HG03108 (cell line): ENCODE measurements at regions not wholly inside any gene's neighbourhood (a gene's known extent, or its start where the extent isn't known, plus 50 kb on each side); places are given as distances from the start of the nearest gene placed in this dataset.
"Not testable (repeated sequence)": the region's sequence is repeated elsewhere in the genome, so short reads cannot be mapped to it uniquely, and the experiment has no call there.

Source experiments
- ATAC-seq: cut with Tn5 transposase; IDR thresholded peaks from one replicate; pipeline ENCODE4 v1.9.1; 2021; ENCODE audit warnings: moderate library complexity; ENCODE audit not compliant: unreplicated experiment

DNA sequence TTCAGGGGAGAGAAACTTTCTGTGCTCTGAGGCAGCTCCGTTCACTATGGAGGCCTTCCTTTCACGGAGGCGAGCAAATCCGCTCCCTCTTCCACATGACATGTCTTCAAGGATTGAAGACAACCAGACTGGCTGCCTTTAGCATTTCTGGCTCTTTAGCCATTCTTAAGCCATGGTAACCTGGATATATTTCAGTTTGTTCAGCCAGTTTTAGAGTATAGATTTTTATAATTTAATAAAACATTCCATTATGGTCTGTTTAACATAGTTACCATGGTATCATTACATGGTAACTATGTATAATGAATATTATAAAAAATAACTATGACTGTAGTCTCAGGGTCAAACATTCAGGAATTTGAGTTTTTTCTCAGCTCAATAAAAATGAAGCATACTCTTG is 54.2 kb upstream of the NFIA start:
- ATAC-seq = no peak

- not testable (repeated sequence) for ATAC-seq
These were observed 64.3 kb upstream of the NFIA start for GRCh38 chr1:61018068-61018467.

DNA sequence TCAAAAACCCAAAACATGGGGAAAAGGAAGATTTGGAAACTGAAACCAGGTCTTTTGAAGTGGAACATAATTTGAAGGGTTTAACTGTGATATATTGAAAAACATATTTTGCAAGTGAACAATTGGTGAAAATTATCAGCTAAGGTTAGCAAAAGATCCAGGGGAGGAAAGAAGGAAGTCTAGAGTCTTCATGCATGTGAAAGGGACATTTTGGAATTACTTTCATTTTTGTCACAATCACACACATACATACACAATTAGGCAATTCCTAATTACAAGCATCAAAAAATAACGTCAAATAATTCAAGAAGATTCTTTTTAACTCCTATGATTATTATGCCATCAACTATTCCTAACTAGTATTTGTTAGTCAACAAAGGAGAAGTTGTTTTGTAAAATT is 64.7 kb upstream of the NFIA start:
- no peak for ATAC-seq

- ATAC-seq = no peak
These were observed 68.3 kb upstream of the NFIA start for GRCh38 chr1:61013946-61014667.

- ATAC-seq = no peak
These were observed 69.0 kb upstream of the NFIA start for GRCh38 chr1:61013189-61013945.

DNA sequence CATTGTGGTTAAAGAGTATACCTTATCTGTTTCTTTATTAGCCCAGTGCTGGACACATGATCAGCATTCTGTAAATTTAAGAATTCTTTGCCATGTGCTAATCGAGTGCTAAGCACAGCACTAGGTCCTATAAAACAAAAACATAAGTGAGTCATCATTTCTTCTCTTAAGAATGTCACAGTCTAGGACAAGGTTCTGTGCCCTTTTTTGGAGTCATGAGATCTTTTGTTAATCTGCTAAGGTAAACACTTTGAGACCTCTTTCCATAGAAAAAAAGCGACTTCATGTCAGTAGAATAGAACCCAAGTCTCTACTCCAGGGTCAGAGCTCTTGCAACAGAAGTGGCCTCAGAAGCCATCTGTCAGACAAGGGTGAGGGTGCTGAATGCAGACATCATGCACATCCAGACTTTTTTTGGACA is 70.0 kb upstream of the NFIA start:
- ATAC-seq = no peak

GRCh38 chr1:61011561-61012263 is 70.6 kb upstream of the NFIA start:
- no peak for ATAC-seq

DNA sequence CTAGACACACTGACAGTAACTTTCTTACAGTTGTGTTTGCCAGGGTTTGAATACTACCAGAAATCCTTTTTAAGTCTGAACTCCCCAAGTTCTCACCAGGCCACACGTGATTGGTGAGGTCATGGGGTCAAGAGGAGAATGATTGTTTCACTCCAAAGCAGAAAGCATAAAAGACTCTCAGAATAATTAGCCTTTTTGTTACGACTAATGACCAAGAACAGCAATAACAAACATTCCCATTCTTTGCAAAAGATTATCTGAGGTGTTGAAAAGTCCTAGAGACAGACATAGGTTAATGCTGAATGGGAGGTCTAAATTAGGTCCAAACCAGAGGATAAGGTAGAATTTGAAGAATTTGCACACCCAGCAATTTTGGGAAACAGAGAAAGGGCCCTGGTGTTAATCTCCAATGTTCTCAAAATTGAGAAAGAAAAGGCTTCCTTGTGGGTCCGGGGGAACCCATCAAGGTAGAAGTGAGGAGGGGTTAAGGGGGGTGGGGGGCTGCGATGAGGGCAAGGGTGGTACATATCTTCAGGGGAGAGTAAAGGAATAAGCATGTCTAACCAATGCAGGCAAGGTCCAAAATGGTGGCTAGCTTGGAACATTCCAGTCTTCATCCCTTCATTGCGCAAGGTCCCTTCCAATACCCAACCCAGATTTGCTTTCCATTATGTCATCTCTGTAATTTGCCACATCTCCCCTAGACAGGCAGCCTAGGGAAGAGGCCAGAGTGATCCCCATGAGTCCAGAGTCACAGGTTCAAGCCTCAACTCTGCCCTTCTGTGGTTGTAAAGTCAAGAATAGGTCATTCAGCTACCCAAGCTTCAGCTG is 74.6 kb upstream of the NFIA start:
- ATAC-seq = no peak

- ATAC-seq = no peak
These were observed 76.5 kb upstream of the NFIA start for GRCh38 chr1:61005614-61006580.

- no peak for ATAC-seq
These were observed 77.9 kb upstream of the NFIA start for GRCh38 chr1:61004262-61005003.

DNA sequence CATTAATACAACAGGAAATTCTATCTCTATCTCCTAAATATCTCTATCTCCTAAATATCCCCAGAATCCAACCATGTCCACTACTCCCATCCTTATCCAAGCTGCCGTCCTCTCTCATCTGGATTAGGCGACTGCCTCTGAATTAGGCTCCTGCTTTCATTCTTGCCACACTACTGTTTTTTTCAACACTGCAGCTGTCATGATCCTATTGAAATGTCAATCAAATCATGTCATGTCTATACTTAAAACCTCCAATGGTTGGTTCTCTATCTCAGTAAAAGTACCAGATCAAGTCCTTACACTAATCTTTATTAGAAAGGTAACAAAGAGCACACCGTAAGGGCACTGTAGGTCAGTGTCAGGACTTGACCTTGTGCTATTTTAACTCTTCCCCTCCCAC is 82.0 kb upstream of the NFIA start:
- ATAC-seq = no peak

- no peak for ATAC-seq
These were observed 83.6 kb upstream of the NFIA start for GRCh38 chr1:60998786-60999185.

DNA sequence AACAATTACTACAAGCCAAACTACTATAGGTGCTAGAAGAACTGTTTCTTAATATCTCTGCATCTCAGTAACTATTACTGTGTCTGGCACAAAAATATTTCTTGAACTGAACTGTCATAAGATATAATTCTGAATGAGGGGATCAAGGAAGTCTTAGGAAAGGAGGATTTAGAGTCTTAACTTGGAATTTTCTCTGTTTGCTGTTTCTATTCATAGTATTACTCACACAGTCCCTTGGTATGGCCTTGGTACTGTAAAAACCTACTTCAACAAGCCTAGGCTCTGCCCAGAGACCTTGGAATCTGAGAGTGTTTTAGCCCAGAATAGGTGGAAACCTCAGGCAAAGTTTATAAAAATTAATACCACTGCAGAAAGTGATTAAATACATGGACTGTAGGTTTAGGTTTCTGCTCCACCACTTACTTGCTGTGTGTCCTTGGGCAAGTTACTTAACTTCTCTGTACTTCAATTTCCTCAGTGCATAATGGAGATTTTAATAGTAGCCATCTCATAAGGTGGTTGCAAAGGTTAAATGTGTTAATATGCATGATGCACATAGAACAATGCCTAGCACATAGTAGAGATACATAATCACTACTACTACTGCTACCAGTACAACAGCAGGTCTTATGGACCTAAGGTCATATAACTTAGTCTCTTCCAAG is 87.4 kb upstream of the NFIA start:
- ATAC-seq = no peak

DNA sequence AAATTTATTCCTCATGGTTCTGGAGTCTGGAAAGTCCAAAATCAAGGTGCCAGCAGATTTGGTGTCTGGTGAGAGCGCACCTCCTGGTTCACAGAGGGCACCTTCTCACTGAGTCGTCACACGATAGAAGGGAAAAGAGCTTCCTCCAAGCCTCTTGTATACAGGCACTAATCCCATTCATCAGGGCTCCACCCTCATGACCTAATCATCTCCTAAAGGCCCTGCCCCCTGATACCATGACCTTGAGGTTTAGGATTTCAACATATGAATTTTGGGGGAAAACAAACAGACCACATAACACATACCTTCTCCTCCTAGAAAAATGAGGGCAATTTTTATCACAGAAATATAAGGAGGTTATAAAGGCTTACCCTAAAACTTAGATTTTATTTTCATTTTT is 88.0 kb upstream of the NFIA start:
- no peak for ATAC-seq

GRCh38 chr1:60992165-60992564 is 90.2 kb upstream of the NFIA start:
- no peak for ATAC-seq

DNA sequence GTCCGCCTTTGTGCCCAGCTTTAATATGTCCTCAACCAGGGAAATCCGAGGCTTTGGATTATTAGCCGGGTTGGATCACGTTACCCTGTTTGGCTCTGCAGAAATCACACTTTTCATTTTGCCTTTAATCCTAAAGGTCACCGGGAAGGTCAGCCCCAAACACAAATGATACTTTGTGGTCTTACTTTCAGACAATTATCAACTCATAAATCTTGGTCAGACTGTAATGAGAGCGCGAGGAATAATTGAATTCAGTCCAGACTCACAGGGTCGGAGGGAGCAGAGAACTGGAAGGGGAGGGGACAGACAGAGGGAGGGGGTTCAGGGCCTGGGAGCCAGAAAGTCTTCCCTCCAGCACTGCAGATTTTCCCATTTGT is 91.7 kb upstream of the NFIA start:
- ATAC-seq = no peak

- no peak for ATAC-seq
These were observed 92.3 kb upstream of the NFIA start for GRCh38 chr1:60989749-60990713.

DNA sequence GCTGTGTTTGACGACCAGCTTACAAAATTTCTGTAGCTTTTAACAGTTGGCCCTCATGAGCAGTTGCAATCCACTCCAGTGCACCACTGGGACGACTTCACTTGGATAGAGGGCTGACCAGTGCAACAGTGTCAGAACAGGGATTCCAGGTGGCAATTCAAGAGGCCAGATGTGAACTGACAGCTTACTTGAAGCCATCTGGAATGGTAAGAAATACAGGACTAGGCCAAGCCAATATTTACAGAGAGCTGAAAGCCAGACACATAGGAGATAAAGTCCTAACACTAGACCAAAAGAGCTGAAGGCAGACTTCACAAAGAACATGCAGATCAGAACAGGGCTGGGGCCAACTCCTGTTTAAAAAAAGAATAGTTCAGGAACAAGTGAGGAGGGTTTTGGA is 93.5 kb upstream of the NFIA start:
- no peak for ATAC-seq
